Activated T-helper 1 cell treated with anti-CD3 and anti-CD28 coated beads, Interleukin-12 subunit alpha, Interleukin-12 subunit beta, Interleukin-2, Interleukin-4 antibody, amounts not matched to agents 30 ng/mL and 10 ng/mL and 1 ng/mL, durations not matched to agents 14 hours and 24 hours and 36 hours (primary cell): ENCODE measurements at regions not wholly inside any gene's neighbourhood (a gene's known extent, or its start where the extent isn't known, plus 50 kb on each side); places are given as distances from the start of the nearest gene placed in this dataset.

Experiments used
- DNase-seq: peaks from one replicate; pipeline ENCODE4 v3.0.0; 2021; ENCODE audit warnings: low spot score
- H3K27ac Mint-ChIP-seq: one replicate; pipeline ENCODE4 v1.8.0; 2021; ENCODE audit warnings: mild to moderate bottlenecking, mixed read lengths
- H3K27me3 Mint-ChIP-seq: one replicate; pipeline ENCODE4 v1.8.0; 2022; ENCODE audit warnings: mild to moderate bottlenecking, moderate library complexity, mixed read lengths; ENCODE audit not compliant: insufficient read depth
- H3K36me3 Mint-ChIP-seq: one replicate; pipeline ENCODE4 v1.8.0; 2021; ENCODE audit warnings: low read depth, mixed read lengths
- H3K4me1 Mint-ChIP-seq: one replicate; pipeline ENCODE4 v1.8.0; 2021; ENCODE audit warnings: low read depth, mixed read lengths
- H3K4me3 Mint-ChIP-seq: one replicate; pipeline ENCODE4 v1.8.0; 2021; ENCODE audit warnings: mild to moderate bottlenecking, moderate library complexity, mixed read lengths
- H3K9me3 Mint-ChIP-seq: one replicate; pipeline ENCODE4 v1.8.0; 2021; ENCODE audit warnings: mixed read lengths
- intact Hi-C: fragments of 100-400 bp; cut with micrococcal nuclease; formaldehyde crosslinking; loops from one replicate; pipeline ENCODE4 v1.15.1; 2024

DNA sequence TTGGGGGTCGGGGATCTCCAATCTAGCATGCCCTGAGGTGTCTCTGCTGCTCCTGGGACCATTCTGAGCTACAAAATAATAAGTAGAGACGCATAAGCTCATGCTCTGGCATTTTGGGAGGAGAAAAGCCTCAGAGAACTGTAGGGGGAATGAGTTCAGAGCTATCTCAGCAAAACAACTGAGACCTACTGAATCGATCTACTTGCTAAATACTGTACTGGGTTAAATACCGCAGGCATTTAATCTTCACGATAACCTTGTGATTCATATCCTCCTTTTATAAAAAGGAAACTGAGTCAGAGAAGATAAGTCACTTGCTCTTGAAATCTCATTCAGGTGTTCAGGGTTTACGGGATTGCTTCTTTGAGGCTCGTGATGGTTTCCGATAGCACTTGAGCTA, 468.1 kb downstream of the FGF9 start:
- Mint-ChIP-seq H3K4me3 (no peak overlapping the region), H3K4me1 (no peaks in the 10 kb centered on the region), H3K27ac (no peak overlapping the region), H3K27me3 (peaks cover 2% of the 10 kb centered on the region), H3K9me3 (no peaks in the 10 kb centered on the region), H3K36me3 (no peaks in the 10 kb centered on the region)
- intact Hi-C loops, result no loop called here
- no peak for DNase-seq

DNA sequence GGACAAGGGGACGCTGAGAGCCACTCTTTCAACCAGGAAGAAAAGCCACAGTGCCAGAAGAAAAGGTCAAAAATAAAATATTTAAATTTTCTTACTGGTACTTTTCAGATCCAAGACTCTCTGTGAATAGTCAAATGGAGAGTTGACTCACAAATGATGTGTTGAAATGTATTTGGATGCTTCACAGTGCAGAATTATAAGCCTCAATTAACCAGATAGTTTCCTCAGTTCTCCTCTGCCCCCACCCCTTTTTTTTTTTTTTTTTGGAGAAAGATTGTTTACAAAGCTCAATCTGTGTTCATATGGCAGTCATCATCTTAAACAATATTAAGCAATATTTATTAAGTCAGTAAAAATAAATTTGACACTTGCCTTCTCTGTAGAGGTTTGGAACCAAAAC, 470.8 kb downstream of the FGF9 start:
- Mint-ChIP-seq H3K4me3 (no peak overlapping the region), H3K4me1 (no peaks in the 10 kb centered on the region), H3K36me3 (peaks cover 3% of the 10 kb centered on the region), H3K9me3 (peaks cover 5% of the 10 kb centered on the region), H3K27ac (no peak overlapping the region), H3K27me3 (peaks cover 2% of the 10 kb centered on the region)
- no peak for DNase-seq
- intact Hi-C loops, result no loop called here

DNA sequence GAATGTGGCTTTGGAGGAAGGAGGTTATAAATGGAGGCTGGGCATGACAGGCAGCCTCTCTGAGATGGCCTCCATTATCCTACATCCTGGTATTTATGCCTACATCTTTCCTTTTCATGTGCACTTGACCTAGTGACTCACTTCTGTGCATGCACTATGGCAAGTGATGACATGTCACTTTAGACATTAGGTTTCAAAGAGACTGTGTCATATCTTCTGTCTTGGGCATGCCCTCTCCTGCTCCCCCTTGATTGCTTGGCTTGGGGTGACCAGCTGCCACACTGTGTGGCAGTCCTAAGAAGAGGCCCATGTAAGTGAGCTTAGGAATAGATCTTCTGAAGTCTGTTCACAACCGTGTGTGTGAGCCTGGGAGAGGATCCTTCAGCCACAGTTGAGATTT, 472.8 kb downstream of the FGF9 start:
- H3K36me3 Mint-ChIP-seq, result peaks cover 3% of the 10 kb centered on the region
- no peak overlapping the region for H3K27ac Mint-ChIP-seq
- H3K9me3 Mint-ChIP-seq, result peaks cover 15% of the 10 kb centered on the region
- H3K4me3 Mint-ChIP-seq, result no peak overlapping the region
- H3K4me1 Mint-ChIP-seq, result no peaks in the 10 kb centered on the region
- intact Hi-C loops, result no loop called here
- peaks cover 2% of the 10 kb centered on the region for H3K27me3 Mint-ChIP-seq
- no peak for DNase-seq

DNA sequence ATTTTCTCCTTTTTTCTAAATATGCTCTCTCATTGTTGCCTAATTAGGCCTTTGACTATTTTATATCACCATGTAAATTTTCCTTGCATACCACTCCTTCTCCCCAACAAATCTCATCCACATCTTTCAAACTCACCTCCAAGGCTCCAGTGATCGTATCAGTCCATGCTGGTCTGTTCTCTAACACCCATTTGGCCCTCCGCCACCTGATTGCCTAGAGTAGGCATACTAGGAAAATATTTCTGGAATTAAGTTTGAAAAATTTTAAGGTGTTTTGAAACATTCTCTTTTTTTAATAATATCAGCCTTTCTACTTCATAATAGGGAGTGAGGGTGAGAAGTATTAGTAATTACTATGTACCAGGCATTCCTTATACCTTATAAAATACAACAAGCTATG, 473.9 kb downstream of the FGF9 start:
- Mint-ChIP-seq H3K4me1 (no peaks in the 10 kb centered on the region), H3K36me3 (peaks cover 3% of the 10 kb centered on the region), H3K9me3 (peaks cover 21% of the 10 kb centered on the region), H3K4me3 (no peak overlapping the region), H3K27ac (no peak overlapping the region), H3K27me3 (peaks cover 2% of the 10 kb centered on the region)
- DNase-seq, result no peak
- intact Hi-C loops, result no loop called here

- peaks cover 21% of the 10 kb centered on the region for H3K9me3 Mint-ChIP-seq
- no peaks in the 10 kb centered on the region for H3K4me1 Mint-ChIP-seq
- H3K27me3 Mint-ChIP-seq, result peaks cover 2% of the 10 kb centered on the region
- H3K36me3 Mint-ChIP-seq, result peaks cover 3% of the 10 kb centered on the region
- H3K4me3 Mint-ChIP-seq, result no peak overlapping the region
- H3K27ac Mint-ChIP-seq, result no peak overlapping the region
- no peak for DNase-seq
- intact Hi-C loops, result no loop called here
These were observed 477.3 kb downstream of the FGF9 start for GRCh38 chr13:22148187-22148586.

GRCh38 chr13:22152751-22153150, 481.9 kb downstream of the FGF9 start:
- H3K27me3 Mint-ChIP-seq, result peaks cover 2% of the 10 kb centered on the region
- H3K36me3 Mint-ChIP-seq, result peaks cover 2% of the 10 kb centered on the region
- H3K27ac Mint-ChIP-seq, result no peak overlapping the region
- H3K9me3 Mint-ChIP-seq, result peaks cover 11% of the 10 kb centered on the region
- no peaks in the 10 kb centered on the region for H3K4me1 Mint-ChIP-seq
- no peak overlapping the region for H3K4me3 Mint-ChIP-seq
- intact Hi-C loops, result no loop called here
- DNase-seq, result no peak

DNA sequence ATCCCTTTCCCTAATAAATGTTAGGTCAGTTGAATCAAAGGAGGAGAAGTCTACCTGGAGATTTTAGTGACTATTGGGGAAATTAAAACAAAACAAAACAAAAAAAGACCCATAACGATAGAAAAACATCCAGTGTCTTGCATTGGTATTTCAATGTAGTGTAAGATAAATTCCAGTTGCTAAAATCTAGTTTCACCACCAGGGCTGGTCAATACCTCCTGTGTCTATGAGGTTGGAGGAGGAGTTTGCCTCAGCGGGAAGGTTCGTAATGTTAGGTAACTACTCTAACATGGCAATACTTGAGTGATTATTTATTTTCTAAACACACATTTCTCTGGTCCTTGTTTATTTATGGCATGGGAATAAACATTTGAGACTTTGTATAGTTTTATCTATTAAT, 483.2 kb downstream of the FGF9 start:
- Mint-ChIP-seq H3K27me3 (peaks cover 2% of the 10 kb centered on the region), H3K36me3 (peaks cover 2% of the 10 kb centered on the region), H3K4me3 (no peak overlapping the region), H3K4me1 (no peaks in the 10 kb centered on the region), H3K9me3 (peaks cover 4% of the 10 kb centered on the region), H3K27ac (no peak overlapping the region)
- intact Hi-C loops, result no loop called here
- DNase-seq, result no peak

DNA sequence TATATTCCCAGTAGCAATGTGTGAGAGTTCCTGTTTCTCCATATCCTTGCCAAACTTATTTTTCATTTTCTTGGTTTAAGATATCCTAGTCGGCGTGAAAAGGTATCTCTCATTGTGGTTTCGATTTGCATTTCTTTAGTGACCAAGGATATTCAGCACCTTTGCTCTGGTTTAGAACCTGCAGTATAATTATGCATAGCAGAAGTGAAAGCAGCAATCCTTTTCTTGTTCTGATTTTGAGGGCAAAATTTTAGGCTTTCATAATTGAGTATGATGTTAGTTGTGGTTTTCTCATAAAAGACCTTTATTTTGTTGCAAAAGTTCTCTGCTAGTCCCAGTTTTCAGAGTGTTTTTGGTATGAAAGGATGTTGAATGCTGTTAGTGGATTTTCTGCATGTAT, 491.0 kb downstream of the FGF9 start:
- H3K4me3 Mint-ChIP-seq, result no peak overlapping the region
- DNase-seq, result no peak
- peaks cover 19% of the 10 kb centered on the region for H3K4me1 Mint-ChIP-seq
- peaks cover 1% of the 10 kb centered on the region for H3K27me3 Mint-ChIP-seq
- H3K9me3 Mint-ChIP-seq, result no peaks in the 10 kb centered on the region
- intact Hi-C loops, result loop anchor here (1.0 to 5.0 kb wide), 4 partner anchors 36 to 100 kb away; no protein-coding TSS in a partner anchor
- H3K27ac Mint-ChIP-seq, result no peak overlapping the region
- H3K36me3 Mint-ChIP-seq, result no peaks in the 10 kb centered on the region

- no peak overlapping the region for H3K4me3 Mint-ChIP-seq
- intact Hi-C loops, result loop anchor here (1.0 to 5.0 kb wide), 4 partner anchors 37 to 101 kb away; no protein-coding TSS in a partner anchor
- no peak overlapping the region for H3K27ac Mint-ChIP-seq
- H3K4me1 Mint-ChIP-seq, result peaks cover 19% of the 10 kb centered on the region
- no peaks in the 10 kb centered on the region for H3K9me3 Mint-ChIP-seq
- peaks cover 1% of the 10 kb centered on the region for H3K27me3 Mint-ChIP-seq
- no peak for DNase-seq
- no peaks in the 10 kb centered on the region for H3K36me3 Mint-ChIP-seq
These were observed 492.0 kb downstream of the FGF9 start for GRCh38 chr13:22162889-22163288.

- H3K4me3 Mint-ChIP-seq, result no peak overlapping the region
- peaks cover 3% of the 10 kb centered on the region for H3K27me3 Mint-ChIP-seq
- H3K27ac Mint-ChIP-seq, result no peak overlapping the region
- H3K9me3 Mint-ChIP-seq, result no peaks in the 10 kb centered on the region
- no peak for DNase-seq
- H3K4me1 Mint-ChIP-seq, result no peaks in the 10 kb centered on the region
- no peaks in the 10 kb centered on the region for H3K36me3 Mint-ChIP-seq
- intact Hi-C loops, result no loop called here
These were observed 497.7 kb downstream of the FGF9 start for GRCh38 chr13:22168437-22169190.

- H3K4me3 Mint-ChIP-seq, result no peak overlapping the region
- DNase-seq, result no peak
- H3K9me3 Mint-ChIP-seq, result no peaks in the 10 kb centered on the region
- H3K27me3 Mint-ChIP-seq, result peaks cover 3% of the 10 kb centered on the region
- no peaks in the 10 kb centered on the region for H3K4me1 Mint-ChIP-seq
- intact Hi-C loops, result no loop called here
- no peak overlapping the region for H3K27ac Mint-ChIP-seq
- no peaks in the 10 kb centered on the region for H3K36me3 Mint-ChIP-seq
These were observed 498.6 kb downstream of the FGF9 start for GRCh38 chr13:22169473-22169872.

DNA sequence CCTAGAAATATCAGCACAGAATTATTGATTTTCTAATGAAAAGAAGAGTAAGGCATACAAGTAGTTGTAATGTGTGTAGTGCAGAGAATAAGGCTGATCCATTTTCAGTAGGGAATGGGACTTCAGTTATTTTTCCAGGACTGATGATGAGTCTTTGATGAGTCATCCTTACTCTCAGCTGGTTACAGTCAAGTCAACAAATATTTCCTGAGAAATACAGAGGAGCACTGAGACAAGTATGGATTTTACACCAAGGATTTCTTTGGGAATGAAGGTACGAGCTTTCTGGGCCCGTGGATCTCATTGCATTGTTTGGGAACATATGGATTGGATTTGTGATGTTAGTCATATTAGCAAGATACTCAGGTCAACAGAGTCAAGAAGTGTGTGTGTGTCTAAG, 502.7 kb downstream of the FGF9 start:
- intact Hi-C loops, result no loop called here
- Mint-ChIP-seq H3K4me1 (no peaks in the 10 kb centered on the region), H3K36me3 (no peaks in the 10 kb centered on the region), H3K27ac (no peak overlapping the region), H3K4me3 (no peak overlapping the region), H3K9me3 (peaks cover 13% of the 10 kb centered on the region), H3K27me3 (peaks cover 3% of the 10 kb centered on the region)
- DNase-seq, result no peak

GRCh38 chr13:22175241-22175640, 504.4 kb downstream of the FGF9 start:
- Mint-ChIP-seq H3K9me3 (peaks cover 13% of the 10 kb centered on the region), H3K27me3 (peaks cover 3% of the 10 kb centered on the region), H3K36me3 (no peaks in the 10 kb centered on the region), H3K4me1 (no peaks in the 10 kb centered on the region), H3K4me3 (no peak overlapping the region), H3K27ac (no peak overlapping the region)
- DNase-seq, result no peak
- intact Hi-C loops, result no loop called here

DNA sequence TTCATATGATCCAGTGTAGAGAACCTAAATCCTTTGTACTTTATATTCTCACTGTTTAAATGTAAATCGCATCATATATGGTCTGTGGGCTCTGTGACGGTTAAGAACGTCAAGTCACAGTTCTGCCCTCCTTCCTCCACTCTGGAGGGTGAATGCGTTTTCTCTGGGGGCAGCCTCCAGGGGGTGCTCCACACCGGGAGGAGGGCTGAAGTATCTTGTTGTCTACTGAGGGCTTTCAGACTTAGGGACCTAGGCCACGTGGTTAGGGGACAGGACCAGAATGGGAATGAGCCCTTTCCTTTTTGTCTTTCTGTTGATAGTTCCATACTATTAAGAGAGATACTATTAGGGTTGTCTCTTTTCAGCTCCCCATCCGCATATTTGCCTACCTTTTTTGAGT, 504.9 kb downstream of the FGF9 start:
- H3K36me3 Mint-ChIP-seq, result no peaks in the 10 kb centered on the region

More for the DNA sequence above, 504.9 kb downstream of the FGF9 start:
- Mint-ChIP-seq H3K27me3 (peaks cover 3% of the 10 kb centered on the region), H3K9me3 (peaks cover 13% of the 10 kb centered on the region), H3K4me1 (no peaks in the 10 kb centered on the region), H3K4me3 (no peak overlapping the region), H3K27ac (no peak overlapping the region)
- no peak for DNase-seq
- intact Hi-C loops, result no loop called here
